SK-N-SH (cell line): ENCODE measurements at regions not wholly inside any gene's neighbourhood (a gene's known extent, or its start where the extent isn't known, plus 50 kb on each side); places are given as distances from the start of the nearest gene placed in this dataset.

Experiments used
- CTCF ChIA-PET: fragments of 300-600, 350-600 bp; formaldehyde crosslinking; extraction: SDS; loops from one replicate; lab custom pipeline; 2021; lab: Yijun Ruan, JAX
- POLR2A ChIA-PET: fragments of 350-600 bp; sonication (Branson Sonifier 250); formaldehyde crosslinking; extraction: SDS; loops from one replicate; lab custom pipeline; 2020; ENCODE audit warnings: antibody characterized with exemption, inconsistent platforms; lab: Yijun Ruan, JAX
- DNase-seq: peaks from one replicate; pipeline ENCODE4 v3.0.0; 2012
- H2AFZ ChIP-seq: fragments of 200-600 bp; sonication (generic); 2 replicates; pipeline ENCODE4 v1.8.1; 2016; ENCODE audit warnings: antibody characterized with exemption, mild to moderate bottlenecking, low read depth
- H3F3A ChIP-seq: fragments of 200-600 bp; sonication (generic); replicated peaks from 2 replicates; pipeline ENCODE3; 2016; ENCODE audit warnings: antibody characterized with exemption, mild to moderate bottlenecking; ENCODE audit not compliant: insufficient read depth
- H3K27ac ChIP-seq, 2 experiments: fragments of 200-500 bp in 1 of 2; fragments of 200-600 bp in 1 of 2; sonication (Bioruptor generic) in 1 of 2; sonication (generic), shearing (Covaris generic) in 1 of 2; 2 replicates each; pipeline versions ENCODE4 v1.5.1 to v1.6.1; 2014 to 2016; ENCODE audit warnings: low read depth in 2 of 2, inconsistent platforms in 1 of 2, low read length in 1 of 2, mild to moderate bottlenecking in 1 of 2, mixed read lengths in 1 of 2
- H3K27me3 ChIP-seq: fragments of 200-600 bp; sonication (generic), shearing (Covaris generic); 2 replicates; pipeline ENCODE4 v1.6.1; 2016; ENCODE audit warnings: mixed run types; ENCODE audit not compliant: insufficient read depth
- H3K36me3 ChIP-seq, 2 experiments: fragments of 200-500 bp in 1 of 2; fragments of 200-600 bp in 1 of 2; sonication (Bioruptor generic) in 1 of 2; sonication (generic) in 1 of 2; replicated peaks in 1 of 2; 2 replicates each; pipeline versions ENCODE3 to v1.5.1; 2014 to 2016; ENCODE audit warnings: low read length in 1 of 2, mild to moderate bottlenecking in 1 of 2; ENCODE audit not compliant: insufficient read depth in 2 of 2, control insufficient read depth in 1 of 2
- H3K4me1 ChIP-seq, 2 experiments: fragments of 200-500 bp in 1 of 2; fragments of 200-600 bp in 1 of 2; sonication (Bioruptor generic) in 1 of 2; sonication (generic), shearing (Covaris generic) in 1 of 2; 2 replicates each; pipeline versions ENCODE4 v1.5.1 to v1.6.1; 2014 to 2016; ENCODE audit warnings: low read depth in 1 of 2, low read length in 1 of 2, mixed run types in 1 of 2; ENCODE audit not compliant: insufficient read depth in 2 of 2, control insufficient read depth in 1 of 2
- H3K4me2 ChIP-seq: fragments of 200-600 bp; sonication (generic), shearing (Covaris generic); 2 replicates; pipeline ENCODE4 v1.6.1; 2017; ENCODE audit warnings: mixed run types
- H3K4me3 ChIP-seq, 2 experiments: fragments of 200-500 bp in 1 of 2; fragments of 200-600 bp in 1 of 2; sonication (Bioruptor generic) in 1 of 2; sonication (generic), shearing (Covaris generic) in 1 of 2; 2 replicates each; pipeline versions ENCODE4 v1.5.1 to v1.8.1; 2014 to 2016; ENCODE audit warnings: low read depth in 2 of 2, inconsistent platforms in 1 of 2, low read length in 1 of 2, mild to moderate bottlenecking in 1 of 2, mixed read lengths in 1 of 2, moderate library complexity in 1 of 2
- H3K79me2 ChIP-seq: fragments of 200-600 bp; sonication (generic); 2 replicates; pipeline ENCODE4 v1.8.1; 2017; ENCODE audit warnings: mild to moderate bottlenecking; ENCODE audit not compliant: insufficient read depth
- H3K9ac ChIP-seq: fragments of 200-600 bp; sonication (generic); 2 replicates; pipeline ENCODE4 v1.6.1; 2017; ENCODE audit warnings: mixed run types
- H3K9me2 ChIP-seq: fragments of 200-600 bp; sonication (generic); 2 replicates; pipeline ENCODE4 v1.6.1; 2017; ENCODE audit warnings: mixed run types
- H3K9me3 ChIP-seq: fragments of 200-600 bp; sonication (generic); 2 replicates; pipeline ENCODE4 v1.6.1; 2017; ENCODE audit warnings: mixed run types, mild to moderate bottlenecking, moderate library complexity
- H4K20me1 ChIP-seq: fragments of 200-600 bp; sonication (generic); 2 replicates; pipeline ENCODE4 v1.6.1; 2017; ENCODE audit warnings: mild to moderate bottlenecking, mixed run types; ENCODE audit not compliant: insufficient read depth
- ELF1 ChIP-seq: IDR thresholded peaks from 2 replicates; pipeline ENCODE4 v1.4.0; 2012
- EP300 ChIP-seq, 2 experiments: IDR thresholded peaks; 2 replicates each; pipeline versions ENCODE4 v1.4.0 to v1.6.1; 2012; ENCODE audit warnings: borderline replicate concordance in 1 of 2, low read depth in 1 of 2, low read length in 1 of 2
- EZH2phosphoT487 ChIP-seq: fragments of 200-600 bp; sonication (generic); IDR thresholded peaks from 2 replicates; pipeline ENCODE4 v1.6.1; 2017; ENCODE audit warnings: low read depth, mixed run types, mild to moderate bottlenecking, antibody characterized with exemption, moderate library complexity, borderline replicate concordance
- FOSL2 ChIP-seq: IDR thresholded peaks from 2 replicates; pipeline ENCODE4 v1.4.0; 2012; ENCODE audit warnings: low read depth, mild to moderate bottlenecking, moderate library complexity, borderline replicate concordance
- IRF3 ChIP-seq: fragments of 150-350 bp; IDR thresholded peaks from 2 replicates; pipeline ENCODE4 v1.6.1; 2016; ENCODE audit warnings: mild to moderate bottlenecking, low read depth, low read length
- RAD21 ChIP-seq: IDR thresholded peaks from 2 replicates; pipeline ENCODE4 v1.6.1; 2012; ENCODE audit warnings: mild to moderate bottlenecking, low read length
- SIN3A ChIP-seq: IDR thresholded peaks from 2 replicates; pipeline ENCODE4 v1.6.1; 2012; ENCODE audit warnings: low read depth, mild to moderate bottlenecking, low read length, moderate library complexity, borderline replicate concordance
- SMC3 ChIP-seq: IDR thresholded peaks from 2 replicates; pipeline ENCODE4 v1.6.1; 2012; ENCODE audit warnings: low read depth, low read length, improper control_type of control experiment
- TAF1 ChIP-seq: IDR thresholded peaks from 2 replicates; pipeline ENCODE4 v1.6.1; 2012; ENCODE audit warnings: low read depth, mild to moderate bottlenecking, low read length, moderate library complexity, borderline replicate concordance
- YY1 ChIP-seq: IDR thresholded peaks from 2 replicates; pipeline ENCODE4 v1.4.0; 2012; ENCODE audit warnings: low read depth, mild to moderate bottlenecking
- ZBTB33 ChIP-seq: IDR thresholded peaks from 2 replicates; pipeline ENCODE4 v1.4.0; 2012; ENCODE audit warnings: low read depth, borderline replicate concordance
- WGBS: methylation state at CpG from one replicate; pipeline ENCODE4 v1.1.6; 2017; ENCODE audit warnings: low lambda C conversion rate; 5-methylcytosine and 5-hydroxymethylcytosine counted together
- TF ChIP-seq, protein P1 (sequence below): fragments of 200-600 bp; sonication (generic); IDR thresholded peaks from 2 replicates; pipeline ENCODE4 v1.6.1; 2017; ENCODE audit warnings: antibody characterized with exemption, mild to moderate bottlenecking, moderate library complexity
- TF ChIP-seq, protein P2 (sequence below): IDR thresholded peaks from 2 replicates; pipeline ENCODE4; 2012

DNA sequence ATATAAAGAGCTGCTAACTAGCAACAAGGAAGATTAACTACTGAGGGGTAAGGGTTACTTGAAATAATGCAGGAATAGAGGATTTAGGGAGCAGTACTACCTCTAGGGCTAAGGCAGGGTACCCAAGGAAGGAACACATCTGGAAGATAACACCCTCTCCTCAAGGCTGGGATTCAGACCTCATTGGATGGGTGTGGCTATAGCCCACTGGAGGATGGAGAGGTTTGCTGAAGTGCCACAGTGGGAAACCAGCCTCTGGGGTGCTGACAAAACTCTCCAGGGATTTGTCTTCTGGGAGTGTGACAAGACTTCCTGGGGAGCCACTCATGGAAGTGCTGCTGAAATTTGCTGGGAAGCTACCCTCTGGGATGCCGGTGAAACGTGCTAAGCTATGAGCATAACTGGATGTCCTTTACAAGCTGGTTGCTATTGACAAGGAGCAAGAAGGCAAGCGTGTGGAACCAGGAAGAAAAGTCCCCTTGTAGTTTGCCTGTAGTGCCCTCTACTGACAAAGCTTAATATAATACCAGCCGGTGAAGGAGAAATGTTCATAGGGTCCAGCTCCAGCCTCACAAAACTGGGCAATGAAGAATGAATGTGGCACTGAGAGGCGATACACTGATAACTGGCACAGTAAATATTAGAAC, 122.8 kb upstream of the USP24 start:
- CTCF ChIA-PET = interaction anchor here (0.6 to 2.2 kb wide), 12 partner anchors 9 to 274 kb away, joined by 3 to 13 read pairs (median 4); no protein-coding TSS in a partner anchor
- TF ChIP-seq YY1 = no peak
- TF ChIP-seq TAF1 = no peak
- 0 out of 2 replicates have a peak, but pooled peaks have one; percentile 46 for TF ChIP-seq ELF1
- no peak for TF ChIP-seq EP300 (IDR thresholded peaks at IDR 0.05; ENCODE audit: borderline replicate concordance in 1 of 2, low read depth in 1 of 2, low read length in 1 of 2)
- no peak for TF ChIP-seq SIN3A
- TF ChIP-seq FOSL2 = no peak
- no peak for TF ChIP-seq EZH2phosphoT487
- TF ChIP-seq ZBTB33 = no peak
- TF ChIP-seq RAD21 = peak; percentile 76
- TF ChIP-seq, protein P1, sequence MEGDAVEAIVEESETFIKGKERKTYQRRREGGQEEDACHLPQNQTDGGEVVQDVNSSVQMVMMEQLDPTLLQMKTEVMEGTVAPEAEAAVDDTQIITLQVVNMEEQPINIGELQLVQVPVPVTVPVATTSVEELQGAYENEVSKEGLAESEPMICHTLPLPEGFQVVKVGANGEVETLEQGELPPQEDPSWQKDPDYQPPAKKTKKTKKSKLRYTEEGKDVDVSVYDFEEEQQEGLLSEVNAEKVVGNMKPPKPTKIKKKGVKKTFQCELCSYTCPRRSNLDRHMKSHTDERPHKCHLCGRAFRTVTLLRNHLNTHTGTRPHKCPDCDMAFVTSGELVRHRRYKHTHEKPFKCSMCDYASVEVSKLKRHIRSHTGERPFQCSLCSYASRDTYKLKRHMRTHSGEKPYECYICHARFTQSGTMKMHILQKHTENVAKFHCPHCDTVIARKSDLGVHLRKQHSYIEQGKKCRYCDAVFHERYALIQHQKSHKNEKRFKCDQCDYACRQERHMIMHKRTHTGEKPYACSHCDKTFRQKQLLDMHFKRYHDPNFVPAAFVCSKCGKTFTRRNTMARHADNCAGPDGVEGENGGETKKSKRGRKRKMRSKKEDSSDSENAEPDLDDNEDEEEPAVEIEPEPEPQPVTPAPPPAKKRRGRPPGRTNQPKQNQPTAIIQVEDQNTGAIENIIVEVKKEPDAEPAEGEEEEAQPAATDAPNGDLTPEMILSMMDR = peak; percentile 71
- TF ChIP-seq SMC3 = peak; percentile 69
- TF ChIP-seq, protein P2, sequence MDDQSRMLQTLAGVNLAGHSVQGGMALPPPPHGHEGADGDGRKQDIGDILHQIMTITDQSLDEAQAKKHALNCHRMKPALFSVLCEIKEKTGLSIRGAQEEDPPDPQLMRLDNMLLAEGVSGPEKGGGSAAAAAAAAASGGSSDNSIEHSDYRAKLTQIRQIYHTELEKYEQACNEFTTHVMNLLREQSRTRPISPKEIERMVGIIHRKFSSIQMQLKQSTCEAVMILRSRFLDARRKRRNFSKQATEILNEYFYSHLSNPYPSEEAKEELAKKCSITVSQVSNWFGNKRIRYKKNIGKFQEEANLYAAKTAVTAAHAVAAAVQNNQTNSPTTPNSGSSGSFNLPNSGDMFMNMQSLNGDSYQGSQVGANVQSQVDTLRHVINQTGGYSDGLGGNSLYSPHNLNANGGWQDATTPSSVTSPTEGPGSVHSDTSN = no peak
- TF ChIP-seq IRF3 = no peak
- Histone ChIP-seq H4K20me1 (no peaks in the 10 kb centered on the region), H3K36me3 (no peaks in the 10 kb centered on the region), H3K4me2 (no peak overlapping the region), H3K79me2 (no peaks in the 10 kb centered on the region), H3K9me2 (no peaks in the 10 kb centered on the region), H3K27me3 (no peaks in the 10 kb centered on the region), H3K27ac (no peak overlapping the region), H3K4me3 (no peak overlapping the region), H3K9ac (no peak overlapping the region), H3F3A (no peaks in the 10 kb centered on the region), H3K4me1 (no peaks in the 10 kb centered on the region), H3K9me3 (no peaks in the 10 kb centered on the region; the same call in 1 of the 2 replicates), H2AFZ (0 out of 2 replicates have a peak overlapping the region, but pooled peaks have one; percentile 37)
- 55% methylated on average over 5 of the region's 5 CpGs for WGBS
- DNase-seq = peak; percentile 48
- POLR2A ChIA-PET = no interaction called here
